SK-MEL-5 (cell line): ENCODE measurements at regions not wholly inside any gene's neighbourhood (a gene's known extent, or its start where the extent isn't known, plus 50 kb on each side); places are given as distances from the start of the nearest gene placed in this dataset.
"Not testable (repeated sequence)": the region's sequence is repeated elsewhere in the genome, so short reads cannot be mapped to it uniquely, and the experiment has no call there.

Source experiments
- DNase-seq: peaks from one replicate; pipeline ENCODE4 v3.0.0-alpha.2; 2016; ENCODE audit warnings: low read depth, low spot score
- in situ Hi-C: cut with HindIII; loops from 2 replicates; pipeline ENCODE4 v1.10.0; 2016; ENCODE audit warnings: low sequenced_read_pairs, high pct_unique_total_duplicates, low pct_unique_long_range_greater_than_20kb

DNA sequence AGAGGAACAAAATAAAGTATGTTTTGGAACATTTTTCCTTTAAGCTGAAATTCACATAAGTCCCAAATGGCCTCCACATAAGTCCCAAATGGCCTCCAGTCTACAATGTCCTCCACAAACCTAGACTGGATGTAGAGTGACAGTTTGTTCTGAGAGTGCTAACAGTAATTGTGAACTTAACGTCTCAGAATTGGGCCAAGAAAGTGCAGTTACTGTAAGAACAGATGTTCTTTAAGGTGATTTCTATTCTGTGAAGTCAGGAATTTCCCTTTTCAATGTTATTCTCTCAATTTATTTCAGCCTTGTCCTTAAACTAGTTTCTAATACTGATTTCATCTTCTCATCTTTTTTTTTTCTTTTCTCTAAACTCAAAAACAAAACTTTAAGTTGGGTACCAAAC, 188.7 kb upstream of the SEMA3E start:
- in situ Hi-C loops = no loop called here
- DNase-seq = no peak

DNA sequence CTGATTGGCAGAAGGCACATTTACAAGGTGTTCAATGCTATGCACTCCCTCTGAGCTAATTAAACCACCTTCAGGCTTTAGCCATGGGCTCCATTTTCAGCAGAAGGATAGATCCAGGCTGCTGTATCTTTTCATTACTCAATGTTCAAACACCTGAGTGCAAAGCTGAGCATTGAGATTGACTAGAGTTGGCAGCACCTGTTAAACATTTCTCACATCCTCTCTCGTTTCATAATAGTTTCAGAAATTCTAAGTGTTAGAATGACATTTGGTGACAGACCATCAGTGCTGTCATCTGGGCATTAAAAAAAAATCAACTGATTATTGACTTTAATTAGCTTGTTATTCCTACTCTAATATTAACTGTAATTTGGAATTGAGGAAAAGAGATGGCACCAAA, 187.1 kb upstream of the SEMA3E start:
- in situ Hi-C loops = no loop called here

DNA sequence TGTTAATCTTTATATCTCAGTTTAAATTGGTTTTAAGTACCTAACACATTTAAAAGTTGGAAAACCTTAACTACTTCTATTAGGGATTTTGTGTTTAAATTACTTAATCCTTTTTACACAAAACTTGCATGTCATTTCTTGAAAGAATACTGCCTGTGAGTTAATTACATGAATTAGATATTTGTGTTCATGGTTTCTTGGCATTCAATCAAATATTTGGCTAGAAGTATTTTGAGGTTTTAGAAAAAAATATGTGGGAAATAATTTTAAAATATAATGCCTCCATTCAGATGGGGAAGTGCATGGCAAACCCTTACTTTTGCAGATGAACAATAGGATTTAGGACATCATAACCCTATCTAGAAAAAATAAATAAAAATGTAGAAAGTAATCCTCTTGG, 186.5 kb upstream of the SEMA3E start:
- in situ Hi-C loops = no loop called here
- peak; percentile 92 for DNase-seq

More for the DNA sequence above, 187.1 kb upstream of the SEMA3E start:
- DNase-seq = no peak

DNA sequence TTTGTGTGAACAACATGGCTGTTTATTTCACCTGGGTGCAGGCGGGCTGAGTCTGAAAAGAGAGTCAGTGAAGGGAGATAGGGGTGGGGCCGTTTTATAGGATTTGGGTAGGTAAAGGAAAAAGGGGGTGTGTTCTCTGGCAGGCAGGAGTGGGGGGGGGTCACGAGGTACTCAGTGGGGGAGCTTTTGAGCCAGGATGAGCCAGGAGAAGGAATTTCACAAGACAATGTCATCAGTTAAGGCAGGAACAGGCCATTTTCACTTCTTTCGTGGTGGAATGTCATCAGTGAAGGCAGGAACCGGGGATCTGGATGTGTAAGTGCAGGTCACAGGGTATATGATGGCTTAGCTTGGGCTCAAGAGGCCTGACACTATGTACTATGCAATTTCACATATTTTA, 184.8 kb upstream of the SEMA3E start:
- DNase-seq, in situ Hi-C loops: not testable (repeated sequence)

DNA sequence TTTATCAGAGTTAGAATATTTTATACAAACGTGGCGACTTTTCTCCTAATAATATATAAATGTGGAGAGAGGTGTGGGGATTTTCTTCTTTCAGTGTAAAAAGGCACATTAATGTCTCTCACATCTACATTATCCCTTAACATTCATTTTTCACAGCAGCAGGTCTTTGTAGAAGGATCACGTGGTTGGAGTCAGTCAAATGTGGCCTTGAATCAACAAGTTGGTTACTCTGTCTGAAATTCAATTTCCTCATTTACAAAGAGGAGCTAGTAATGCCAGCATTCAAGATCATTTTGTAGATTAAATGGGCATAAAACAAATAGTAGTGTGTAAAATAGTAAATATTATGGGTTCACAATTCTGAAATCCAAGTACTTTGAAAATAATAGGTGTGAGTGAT, 183.1 kb upstream of the SEMA3E start:
- in situ Hi-C loops = no loop called here
- no peak for DNase-seq

DNA sequence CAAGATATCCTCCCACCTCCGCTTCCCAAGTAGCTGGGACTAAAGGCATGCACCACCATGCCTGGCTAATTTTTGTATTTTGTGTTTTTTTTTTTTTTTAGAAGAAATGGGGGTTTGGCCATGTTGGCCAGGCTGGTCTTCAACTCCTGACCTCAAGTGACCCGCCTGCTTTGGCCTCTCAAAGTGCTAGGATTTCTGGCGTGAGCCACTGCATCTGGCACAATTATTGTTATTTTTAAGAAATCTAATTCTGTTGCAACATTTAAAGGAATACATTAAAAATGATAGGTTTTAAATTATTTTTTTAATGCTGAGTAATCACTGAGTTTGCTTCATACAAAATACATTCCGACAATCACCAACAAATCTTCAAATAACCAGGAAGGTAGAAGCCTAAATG, 178.1 kb upstream of the SEMA3E start:
- in situ Hi-C loops = no loop called here

DNA sequence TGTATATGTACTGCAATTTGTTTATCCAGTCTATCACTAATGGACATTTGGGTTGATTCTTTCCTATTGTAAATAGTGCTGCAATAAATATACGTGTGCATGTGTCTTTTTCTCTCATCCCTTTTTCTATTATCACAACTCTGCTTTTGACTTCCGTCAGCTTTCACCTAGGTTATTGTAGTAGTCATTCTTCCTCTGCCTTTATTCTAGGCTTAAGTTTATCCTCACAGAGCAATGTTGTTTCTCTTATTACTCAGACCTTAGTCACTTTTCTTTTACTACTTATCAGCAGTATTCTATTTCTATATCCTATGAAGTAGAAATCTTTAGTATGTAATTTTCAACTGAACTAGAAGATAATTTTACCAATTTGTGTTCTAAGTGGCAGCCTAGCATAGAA, 175.3 kb upstream of the SEMA3E start:
- in situ Hi-C loops = no loop called here
- no peak for DNase-seq

More for the DNA sequence above, 178.1 kb upstream of the SEMA3E start:
- no peak for DNase-seq

DNA sequence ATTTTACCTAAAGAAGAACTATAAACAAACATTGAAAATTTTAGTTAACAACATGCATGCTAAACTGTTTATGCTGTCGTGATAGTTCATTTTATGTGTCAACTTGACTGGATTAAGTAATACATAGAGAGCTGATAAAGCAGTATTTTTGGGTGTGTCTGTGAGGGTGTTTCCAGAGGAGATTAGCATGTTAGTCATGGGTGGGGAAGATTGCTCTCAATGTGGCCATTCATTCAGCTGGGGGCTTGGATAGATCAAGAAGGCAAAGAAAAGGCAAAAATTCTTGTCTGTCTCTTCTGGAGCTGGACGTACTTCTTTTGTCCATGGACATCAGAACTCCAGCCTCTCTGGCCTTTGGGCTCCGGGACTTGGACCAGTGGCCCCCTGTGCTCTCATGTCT, 172.9 kb upstream of the SEMA3E start:
- in situ Hi-C loops = no loop called here
- no peak for DNase-seq

DNA sequence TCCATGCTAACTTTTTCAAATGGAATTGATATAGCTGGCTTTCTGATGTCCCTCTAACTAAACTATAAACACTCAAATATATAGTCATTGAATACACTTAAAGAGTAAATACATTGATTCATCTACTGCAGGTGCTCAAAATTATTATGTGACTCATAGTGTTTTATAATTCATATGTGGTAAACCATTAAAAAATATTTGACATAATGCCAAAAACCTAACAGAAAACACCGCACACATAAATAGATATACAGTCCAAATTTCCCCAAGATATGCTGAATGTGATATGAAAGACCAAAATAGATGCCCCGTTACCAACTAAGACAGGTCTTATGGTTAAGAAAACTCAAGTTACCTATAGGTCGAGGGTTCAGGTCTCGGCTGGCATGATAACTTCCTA, 171.7 kb upstream of the SEMA3E start:
- DNase-seq = no peak
- in situ Hi-C loops = no loop called here

DNA sequence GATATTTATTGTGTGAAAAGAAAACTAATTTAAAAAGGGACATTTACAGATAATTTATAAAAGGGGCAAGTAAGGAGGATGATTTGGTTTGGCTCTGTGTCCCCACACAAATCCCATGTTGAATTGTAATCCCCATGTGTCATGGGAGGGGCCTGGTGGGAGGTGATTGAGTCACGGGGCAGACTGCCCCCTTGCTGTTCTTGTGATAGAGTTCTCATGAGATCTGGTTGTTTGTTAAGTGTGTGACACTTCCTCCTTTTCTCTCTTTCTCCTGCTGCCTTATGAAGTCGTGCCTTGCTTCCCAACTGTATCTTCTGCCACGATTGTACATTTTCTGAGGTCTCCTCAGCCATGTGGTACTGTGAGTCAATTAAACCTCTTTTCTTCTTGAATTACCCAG, 171.0 kb upstream of the SEMA3E start:
- DNase-seq = peak; percentile 30

DNA sequence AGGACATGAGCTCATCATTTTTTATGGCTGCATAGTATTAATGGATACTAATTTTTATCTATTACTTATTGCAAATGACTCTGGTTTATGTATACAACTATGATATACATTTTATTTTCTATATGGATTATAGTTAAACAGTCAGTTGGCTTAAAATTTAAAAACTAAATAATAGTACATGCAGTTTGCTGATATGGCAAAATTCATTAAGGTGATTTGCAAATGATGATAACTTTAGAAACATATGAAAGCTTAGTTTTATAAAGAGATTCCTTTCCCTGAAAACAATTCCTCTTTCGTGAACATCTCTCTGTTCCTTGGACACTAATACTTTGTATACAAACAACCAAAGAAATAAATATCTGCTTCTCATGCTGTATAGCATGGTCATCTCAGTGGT, 165.5 kb upstream of the SEMA3E start:
- DNase-seq = no peak
- in situ Hi-C loops = no loop called here

More for the DNA sequence above, 171.0 kb upstream of the SEMA3E start:
- in situ Hi-C loops = no loop called here

DNA sequence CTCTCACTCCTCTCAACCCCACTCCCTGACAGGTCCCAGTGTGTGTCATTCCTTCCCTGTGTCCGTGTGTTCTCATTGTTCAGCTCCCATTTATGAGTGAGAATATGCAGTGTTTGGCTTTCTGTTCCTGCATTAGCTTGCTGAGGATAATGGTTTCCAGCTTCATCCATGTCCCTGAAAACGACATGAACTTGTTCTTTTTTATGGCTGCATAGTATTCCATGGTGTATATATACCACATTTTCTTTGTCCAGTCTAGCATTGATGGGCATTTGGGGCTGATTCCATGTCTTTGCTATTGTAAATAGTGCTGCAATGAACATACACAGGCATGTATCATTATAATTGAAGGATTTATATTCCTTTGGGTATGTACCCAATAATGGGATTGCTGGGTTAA, 163.6 kb upstream of the SEMA3E start:
- DNase-seq, in situ Hi-C loops: not testable (repeated sequence)

DNA sequence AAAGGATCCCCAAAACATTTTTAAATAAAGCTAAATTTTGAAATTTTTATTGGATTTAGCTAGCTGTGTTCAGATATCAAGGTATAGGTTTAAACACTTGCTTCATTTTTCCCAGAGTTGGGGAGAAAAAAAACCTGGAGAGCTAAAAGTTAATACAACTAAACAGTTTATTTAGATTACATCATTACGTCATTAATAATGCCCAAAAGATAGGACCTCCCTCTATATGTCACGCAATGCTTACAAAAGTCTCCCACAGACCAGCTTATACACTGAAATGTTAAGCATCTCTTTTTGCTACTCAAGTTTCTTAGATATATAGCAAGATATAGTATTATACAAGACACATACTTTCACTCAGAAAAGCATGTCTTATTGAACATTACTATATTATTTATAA, 160.0 kb upstream of the SEMA3E start:
- no peak for DNase-seq
- in situ Hi-C loops = no loop called here

DNA sequence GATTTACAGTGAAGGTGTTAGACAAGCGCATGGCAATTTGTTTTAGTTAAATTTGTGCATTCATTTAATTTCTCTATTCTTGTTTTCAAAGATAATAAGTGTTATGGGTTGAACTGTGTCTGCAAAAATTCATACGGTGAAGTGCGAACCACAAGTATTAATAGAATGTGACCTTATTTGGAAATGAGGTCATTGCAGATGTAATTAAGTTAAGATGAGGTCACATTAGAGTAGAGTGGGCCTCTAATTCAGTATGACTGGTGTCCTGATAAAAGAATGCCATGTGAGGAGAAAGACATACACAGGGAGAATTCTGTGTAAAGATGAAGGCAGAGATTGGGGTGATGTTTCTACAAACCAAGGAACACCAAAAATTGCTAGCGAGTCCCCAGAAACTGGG, 158.8 kb upstream of the SEMA3E start:
- DNase-seq = no peak
- in situ Hi-C loops = no loop called here

DNA sequence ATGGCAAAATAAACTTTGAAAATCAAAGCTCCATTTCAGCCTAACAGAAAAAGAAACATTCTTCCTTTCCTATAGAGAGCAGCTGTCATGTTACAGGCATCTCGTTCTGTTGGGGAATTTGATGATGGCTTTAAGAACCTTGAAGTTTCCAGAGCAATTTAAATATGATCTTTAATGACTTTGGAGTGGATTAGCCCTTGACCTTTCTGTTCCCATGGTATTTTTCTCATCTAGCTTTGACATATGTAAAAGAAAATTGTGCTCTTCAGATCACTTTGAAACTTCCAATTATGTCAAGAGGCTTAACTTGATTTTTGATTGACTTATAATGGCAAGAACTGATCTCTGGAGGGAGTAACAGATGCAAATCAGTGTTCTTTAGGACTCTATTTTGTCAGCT, 157.6 kb upstream of the SEMA3E start:
- no peak for DNase-seq
- in situ Hi-C loops = no loop called here

DNA sequence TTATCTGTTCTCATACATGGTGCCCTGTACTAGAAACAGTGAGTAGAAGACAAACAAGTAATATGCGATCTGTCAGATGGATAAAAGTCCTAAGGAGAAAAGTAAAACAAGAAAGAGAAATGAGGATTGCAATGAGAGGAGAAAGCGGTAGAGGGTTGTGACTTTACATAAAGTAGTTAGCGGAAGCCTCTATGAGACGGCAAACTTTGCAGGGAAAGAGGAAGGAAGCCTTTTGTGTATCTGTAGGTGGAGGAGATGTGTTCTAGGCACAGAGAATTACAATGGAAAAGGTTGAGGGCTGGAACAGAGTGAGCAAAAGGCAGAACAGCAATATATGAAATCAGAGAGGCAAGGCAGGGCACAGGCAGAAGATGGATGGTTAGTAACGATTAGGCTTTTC, 150.4 kb upstream of the SEMA3E start:
- no peak for DNase-seq
- in situ Hi-C loops = no loop called here

DNA sequence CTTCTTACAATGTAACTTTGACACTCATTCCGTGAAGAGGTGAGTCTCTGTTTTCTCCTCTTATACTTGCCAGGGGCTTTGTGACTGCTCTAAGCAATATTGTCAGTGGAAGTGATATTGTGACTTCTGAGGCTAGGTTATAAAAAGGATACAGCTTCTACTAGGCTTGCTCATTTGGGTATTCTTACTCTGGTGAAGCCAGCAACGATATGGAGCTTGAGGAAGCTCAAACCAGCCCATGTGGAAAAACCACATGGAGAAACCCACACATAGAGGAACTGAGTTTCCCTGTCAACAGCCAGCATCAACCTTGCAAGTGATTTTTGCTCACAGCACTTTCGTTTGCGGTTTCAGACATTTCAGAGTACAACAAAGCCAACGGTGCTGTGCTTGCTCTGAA, 149.6 kb upstream of the SEMA3E start:
- no peak for DNase-seq
- in situ Hi-C loops = no loop called here

DNA sequence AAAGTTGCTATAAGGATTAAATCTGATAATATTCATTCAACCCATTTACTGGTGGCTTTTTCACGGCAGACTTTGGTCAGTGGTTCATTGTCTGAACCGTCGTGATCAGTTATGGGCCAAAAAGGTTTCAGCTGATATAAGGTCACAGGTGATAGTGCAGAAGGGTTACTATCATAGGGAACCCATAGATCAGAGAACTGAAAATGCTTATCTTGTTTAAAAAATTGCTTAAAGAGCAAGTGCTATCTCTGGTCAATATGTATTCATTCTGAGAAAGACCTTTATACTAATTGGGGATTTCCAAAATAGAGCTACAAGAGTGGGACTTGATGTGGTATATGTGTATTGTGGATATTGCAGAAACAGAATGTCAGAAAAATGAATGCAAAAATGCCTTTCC, 147.8 kb upstream of the SEMA3E start:
- in situ Hi-C loops = no loop called here

DNA sequence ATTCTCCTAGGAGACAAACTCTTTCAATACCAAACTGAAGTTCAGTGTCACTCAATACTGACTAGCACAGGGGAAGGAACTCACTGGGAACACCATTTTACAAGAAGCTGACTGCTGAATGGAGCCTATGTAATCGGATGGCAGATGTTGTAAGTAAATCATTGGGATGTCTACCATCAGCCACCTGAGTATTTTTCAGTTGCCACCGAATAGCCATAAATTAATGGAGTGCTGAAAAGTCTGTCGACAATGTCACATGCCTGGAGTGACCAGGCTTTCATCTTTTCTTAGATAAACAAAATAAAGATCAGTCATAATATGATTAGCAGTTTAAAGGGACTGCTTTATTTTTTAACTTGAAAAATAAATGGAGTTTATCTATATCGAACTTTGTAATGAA, 145.9 kb upstream of the SEMA3E start:
- no peak for DNase-seq
- in situ Hi-C loops = no loop called here

More for the DNA sequence above, 147.8 kb upstream of the SEMA3E start:
- no peak for DNase-seq

DNA sequence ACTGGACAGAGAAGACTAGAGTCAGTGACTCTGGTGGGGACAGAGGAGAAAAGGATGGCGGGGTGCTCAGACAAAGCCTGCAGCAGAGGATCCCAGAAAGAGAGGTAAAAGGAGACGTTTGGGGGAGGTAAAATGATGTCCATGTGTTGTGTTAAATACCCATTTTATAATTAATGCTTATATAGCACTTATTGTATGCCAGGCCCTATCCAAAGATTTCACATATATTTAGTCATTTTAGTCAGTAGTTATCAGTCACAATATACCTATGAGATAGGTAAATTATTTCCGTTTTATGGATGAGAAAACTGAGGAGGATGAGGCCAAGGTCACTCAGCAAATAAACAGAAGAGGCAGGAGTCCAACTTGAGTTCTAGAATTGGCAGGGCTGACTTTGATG, 144.6 kb upstream of the SEMA3E start:
- in situ Hi-C loops = no loop called here

More for the DNA sequence above, 144.6 kb upstream of the SEMA3E start:
- DNase-seq = no peak
